Memory B cell (primary cell): ENCODE measurements at regions not wholly inside any gene's neighbourhood (a gene's known extent, or its start where the extent isn't known, plus 50 kb on each side); places are given as distances from the start of the nearest gene placed in this dataset.

Experiments
- ATAC-seq: fragments of 150-1000 bp; cut with Tn5 transposase; 2 replicates; pipeline ENCODE4 v1.10.0; 2021; ENCODE audit warnings: low read depth, mild to moderate bottlenecking, moderate library complexity
- DNase-seq, 2 donors: peaks; one replicate each; pipeline ENCODE4 v3.0.0; 2022; ENCODE audit warnings: low spot score in 2 of 2
- H3K27ac Mint-ChIP-seq: one replicate; pipeline ENCODE4 v1.8.0; 2022; ENCODE audit warnings: mild to moderate bottlenecking, moderate library complexity, mixed read lengths
- H3K27me3 Mint-ChIP-seq: one replicate; pipeline ENCODE4 v1.8.0; 2022; ENCODE audit warnings: mixed read lengths
- H3K36me3 Mint-ChIP-seq: one replicate; pipeline ENCODE4 v1.8.0; 2022; ENCODE audit warnings: mild to moderate bottlenecking, mixed read lengths
- H3K4me1 Mint-ChIP-seq: one replicate; pipeline ENCODE4 v1.8.0; 2022; ENCODE audit warnings: mixed read lengths
- H3K4me3 Mint-ChIP-seq: one replicate; pipeline ENCODE4 v1.8.0; 2022; ENCODE audit warnings: mild to moderate bottlenecking, moderate library complexity, mixed read lengths
- H3K9me3 Mint-ChIP-seq: one replicate; pipeline ENCODE4 v1.8.0; 2022; ENCODE audit warnings: mixed read lengths

GRCh38 chr6:6537488-6538260, 50.8 kb upstream of the LY86 start:
- peaks cover 5% of the 10 kb centered on the region for H3K27me3 Mint-ChIP-seq
- no peak overlapping the region for H3K27ac Mint-ChIP-seq
- DNase-seq (no peak), ATAC-seq (no peak)
- H3K4me3 Mint-ChIP-seq = no peak overlapping the region
- H3K9me3 Mint-ChIP-seq = peaks cover 3% of the 10 kb centered on the region
- H3K4me1 Mint-ChIP-seq = no peaks in the 10 kb centered on the region
- H3K36me3 Mint-ChIP-seq = peaks cover 7% of the 10 kb centered on the region

- DNase-seq (no peak), ATAC-seq (no peak)
- Mint-ChIP-seq H3K4me1 (no peaks in the 10 kb centered on the region), H3K36me3 (peaks cover 10% of the 10 kb centered on the region), H3K27me3 (peaks cover 5% of the 10 kb centered on the region), H3K9me3 (peaks cover 6% of the 10 kb centered on the region), H3K27ac (no peak overlapping the region), H3K4me3 (no peak overlapping the region)
Observed at GRCh38 chr6:6538261-6538660, 50.3 kb upstream of the LY86 start.
